ENCODE measurements at regions not wholly inside any gene's neighbourhood (a gene's known extent, or its start where the extent isn't known, plus 50 kb on each side); places are given as distances from the start of the nearest gene placed in this dataset.

GRCh38 chr9:14424983-14425382 lies 111.0 kb upstream of the NFIB start:
- Histone ChIP-seq H3K27ac (ENCODE audit: low read depth in 2 of 2, low read length in 1 of 2) (peak overlapping the region in 1 of 2 experiments; percentile 96; a peak in 2 of 4 replicates), H3F3A (replicated peaks; ENCODE audit: insufficient read depth) (peaks cover 17% of the 10 kb centered on the region), H3K4me2 (no peak overlapping the region), H3K9ac (no peak overlapping the region), H4K20me1 (ENCODE audit: insufficient read depth) (no peaks in the 10 kb centered on the region), H3K4me3 (ENCODE audit: low read depth in 2 of 2, low read length in 1 of 2) (no peak overlapping the region), H3K9me3 (no peaks in the 10 kb centered on the region), H3K79me2 (ENCODE audit: insufficient read depth) (no peaks in the 10 kb centered on the region), H3K9me2 (no peaks in the 10 kb centered on the region), H3K4me1 (ENCODE audit: control insufficient read depth in 1 of 2, insufficient read depth in 2 of 2, low read depth in 1 of 2, low read length in 1 of 2) (peaks cover 0 to 15% of the 10 kb centered on the region in 2 experiments; a peak in 2 of 4 replicates), H2AFZ (ENCODE audit: low read depth) (no peak overlapping the region), H3K27me3 (ENCODE audit: insufficient read depth) (no peaks in the 10 kb centered on the region), H3K36me3 (replicated peaks in 1 of 2; ENCODE audit: control insufficient read depth in 1 of 2, insufficient read depth in 2 of 2, low read length in 1 of 2) (no peaks in the 10 kb centered on the region)
- no peak for TF ChIP-seq EZH2phosphoT487 (IDR thresholded peaks at IDR 0.05; ENCODE audit: borderline replicate concordance, low read depth)
- TF ChIP-seq RFX5 (IDR thresholded peaks at IDR 0.05; ENCODE audit: low read length) = no peak
- no peak for TF ChIP-seq MEF2A (IDR thresholded peaks at IDR 0.05; ENCODE audit: borderline replicate concordance, low read depth)
- no peak for DNase-seq
- ChIA-PET CTCF (interaction anchor here (1.2 to 2.1 kb wide), 3 partner anchors 12 to 71 kb away, joined by 3 to 9 read pairs (median 3); no protein-coding TSS in a partner anchor), POLR2A (no interaction called here)
- 88% methylated on average over 4 of the region's 4 CpGs for WGBS (ENCODE audit: low lambda C conversion rate)

GRCh38 chr9:14424289-14424688 lies 110.3 kb upstream of the NFIB start:
- no peaks in the 10 kb centered on the region for H3K9me2 ChIP-seq
- peak overlapping the region; percentile 82 to 96; a peak in 3 of 4 replicates for H3K27ac ChIP-seq (ENCODE audit: low read depth in 2 of 2, low read length in 1 of 2)
- TF ChIP-seq RCOR1 (IDR thresholded peaks at IDR 0.05; ENCODE audit: low read length) (no peak), RFX5 (IDR thresholded peaks at IDR 0.05; ENCODE audit: low read length) (no peak), YY1 (IDR thresholded peaks at IDR 0.05; ENCODE audit: low read depth) (no peak), JUND (IDR thresholded peaks at IDR 0.05) (no peak), ELF1 (IDR thresholded peaks at IDR 0.05) (no peak), GATA2 (CRISPR knock-in tag; IDR thresholded peaks at IDR 0.05) (no peak), TCF12 (IDR thresholded peaks at IDR 0.05) (no peak), MXI1 (IDR thresholded peaks at IDR 0.05; ENCODE audit: low read depth, low read length) (no peak), TEAD4 (IDR thresholded peaks at IDR 0.05; ENCODE audit: borderline replicate concordance, insufficient read depth) (no peak), REST (IDR thresholded peaks at IDR 0.05; ENCODE audit: low read depth, low read length) (no peak), SMC3 (IDR thresholded peaks at IDR 0.05; ENCODE audit: low read depth, low read length) (no peak), MAX (IDR thresholded peaks at IDR 0.05; ENCODE audit: low read depth) (no peak), ZBTB33 (IDR thresholded peaks at IDR 0.05; ENCODE audit: borderline replicate concordance, low read depth) (no peak), CHD2 (IDR thresholded peaks at IDR 0.05; ENCODE audit: low read length, partially characterized antibody) (no peak), POLR2AphosphoS5 (IDR thresholded peaks at IDR 0.05; ENCODE audit: low read depth, low read length) (no peak), IRF3 (IDR thresholded peaks at IDR 0.05; ENCODE audit: low read depth, low read length) (no peak), FOXM1 (IDR thresholded peaks at IDR 0.05; ENCODE audit: low read depth) (no peak)
- no peak overlapping the region; a peak in 1 of 4 replicates for H3K4me3 ChIP-seq (ENCODE audit: low read depth in 2 of 2, low read length in 1 of 2)
- peaks cover 17% of the 10 kb centered on the region for H3F3A ChIP-seq (replicated peaks; ENCODE audit: insufficient read depth)
- H2AFZ ChIP-seq (ENCODE audit: low read depth) = peak overlapping the region; percentile 62; the same call in 1 of the 2 replicates
- POLR2A ChIA-PET = no interaction called here
- H3K4me1 ChIP-seq (ENCODE audit: control insufficient read depth in 1 of 2, insufficient read depth in 2 of 2, low read depth in 1 of 2, low read length in 1 of 2) = peaks cover 4 to 15% of the 10 kb centered on the region in 2 experiments; a peak in 3 of 4 replicates
- peak overlapping the region; percentile 43; the same call in 1 of the 2 replicates for H3K9ac ChIP-seq
- no peaks in the 10 kb centered on the region for H3K36me3 ChIP-seq (replicated peaks in 1 of 2; ENCODE audit: control insufficient read depth in 1 of 2, insufficient read depth in 2 of 2, low read length in 1 of 2)
- H3K9me3 ChIP-seq = no peaks in the 10 kb centered on the region
- H3K79me2 ChIP-seq (ENCODE audit: insufficient read depth) = no peaks in the 10 kb centered on the region
- no peak for DNase-seq
- CTCF ChIA-PET = interaction anchor here (0.7 to 2.1 kb wide), 4 partner anchors 10 to 71 kb away, joined by 3 to 9 read pairs (median 4); no protein-coding TSS in a partner anchor
- 97% methylated on average over 7 of the region's 7 CpGs for WGBS (ENCODE audit: low lambda C conversion rate)
- no peaks in the 10 kb centered on the region for H4K20me1 ChIP-seq (ENCODE audit: insufficient read depth)
- H3K4me2 ChIP-seq = peak overlapping the region; percentile 44; the same call in 1 of the 2 replicates
- no peaks in the 10 kb centered on the region for H3K27me3 ChIP-seq (ENCODE audit: insufficient read depth)
